ENCODE measurements at regions not wholly inside any gene's neighbourhood (a gene's known extent, or its start where the extent isn't known, plus 50 kb on each side); places are given as distances from the start of the nearest gene placed in this dataset.

- no TSS peak for BruUV-seq (replicated peaks)
- no peak for TF ChIP-seq POLR2AphosphoS5 (IDR thresholded peaks at IDR 0.05; ENCODE audit: low read depth, low read length)
- no peak for TF ChIP-seq SIN3A (IDR thresholded peaks at IDR 0.05; ENCODE audit: borderline replicate concordance, insufficient read depth, low read depth, low read length)
- H3K27ac ChIP-seq (ENCODE audit: low read length): no peak overlapping the region
- CTCF ChIA-PET: no interaction called here
- H3K4me3 ChIP-seq (ENCODE audit: low read depth in 2 of 2, low read length in 2 of 2): no peak overlapping the region
- H3K36me3 ChIP-seq (ENCODE audit: control insufficient read depth, insufficient read depth, low read length): no peaks in the 10 kb centered on the region
- intact Hi-C loops (cut with micrococcal nuclease; ENCODE audit: unreplicated experiment) (no loop called here), in situ Hi-C loops (cut with HindIII; ENCODE audit: low pct_unique_long_range_greater_than_20kb, low sequenced_read_pairs) (no loop called here)
- DNase-seq (ENCODE audit: low read depth, low spot score) (no peak), ATAC-seq (no peak)
- POLR2A ChIA-PET: no interaction called here
- H3K27me3 ChIP-seq (ENCODE audit: control insufficient read depth, insufficient read depth, low read length): no peaks in the 10 kb centered on the region
- peaks cover 5% of the 10 kb centered on the region for H3K4me1 ChIP-seq (ENCODE audit: control insufficient read depth, insufficient read depth, low read length)
- H3K9me3 ChIP-seq (ENCODE audit: control insufficient read depth, insufficient read depth, low read depth, low read length): no peaks in the 10 kb centered on the region
These were observed 99.2 kb upstream of the ASAP2 start for GRCh38 chr2:9107168-9108025.

GRCh38 chr2:9106338-9107167, 100.1 kb upstream of the ASAP2 start:
- DNase-seq (ENCODE audit: low read depth, low spot score) (no peak), ATAC-seq (no peak)
- TF ChIP-seq SIN3A (IDR thresholded peaks at IDR 0.05; ENCODE audit: borderline replicate concordance, insufficient read depth, low read depth, low read length) (no peak), TCF7L2 (IDR thresholded peaks at IDR 0.05; ENCODE audit: low read depth, low read length) (no peak), POLR2AphosphoS5 (IDR thresholded peaks at IDR 0.05; ENCODE audit: low read depth, low read length) (no peak)
- TF ChIP-seq, protein P1, sequence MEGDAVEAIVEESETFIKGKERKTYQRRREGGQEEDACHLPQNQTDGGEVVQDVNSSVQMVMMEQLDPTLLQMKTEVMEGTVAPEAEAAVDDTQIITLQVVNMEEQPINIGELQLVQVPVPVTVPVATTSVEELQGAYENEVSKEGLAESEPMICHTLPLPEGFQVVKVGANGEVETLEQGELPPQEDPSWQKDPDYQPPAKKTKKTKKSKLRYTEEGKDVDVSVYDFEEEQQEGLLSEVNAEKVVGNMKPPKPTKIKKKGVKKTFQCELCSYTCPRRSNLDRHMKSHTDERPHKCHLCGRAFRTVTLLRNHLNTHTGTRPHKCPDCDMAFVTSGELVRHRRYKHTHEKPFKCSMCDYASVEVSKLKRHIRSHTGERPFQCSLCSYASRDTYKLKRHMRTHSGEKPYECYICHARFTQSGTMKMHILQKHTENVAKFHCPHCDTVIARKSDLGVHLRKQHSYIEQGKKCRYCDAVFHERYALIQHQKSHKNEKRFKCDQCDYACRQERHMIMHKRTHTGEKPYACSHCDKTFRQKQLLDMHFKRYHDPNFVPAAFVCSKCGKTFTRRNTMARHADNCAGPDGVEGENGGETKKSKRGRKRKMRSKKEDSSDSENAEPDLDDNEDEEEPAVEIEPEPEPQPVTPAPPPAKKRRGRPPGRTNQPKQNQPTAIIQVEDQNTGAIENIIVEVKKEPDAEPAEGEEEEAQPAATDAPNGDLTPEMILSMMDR (IDR thresholded peaks at IDR 0.05): no peak
- TF ChIP-seq, protein P2, sequence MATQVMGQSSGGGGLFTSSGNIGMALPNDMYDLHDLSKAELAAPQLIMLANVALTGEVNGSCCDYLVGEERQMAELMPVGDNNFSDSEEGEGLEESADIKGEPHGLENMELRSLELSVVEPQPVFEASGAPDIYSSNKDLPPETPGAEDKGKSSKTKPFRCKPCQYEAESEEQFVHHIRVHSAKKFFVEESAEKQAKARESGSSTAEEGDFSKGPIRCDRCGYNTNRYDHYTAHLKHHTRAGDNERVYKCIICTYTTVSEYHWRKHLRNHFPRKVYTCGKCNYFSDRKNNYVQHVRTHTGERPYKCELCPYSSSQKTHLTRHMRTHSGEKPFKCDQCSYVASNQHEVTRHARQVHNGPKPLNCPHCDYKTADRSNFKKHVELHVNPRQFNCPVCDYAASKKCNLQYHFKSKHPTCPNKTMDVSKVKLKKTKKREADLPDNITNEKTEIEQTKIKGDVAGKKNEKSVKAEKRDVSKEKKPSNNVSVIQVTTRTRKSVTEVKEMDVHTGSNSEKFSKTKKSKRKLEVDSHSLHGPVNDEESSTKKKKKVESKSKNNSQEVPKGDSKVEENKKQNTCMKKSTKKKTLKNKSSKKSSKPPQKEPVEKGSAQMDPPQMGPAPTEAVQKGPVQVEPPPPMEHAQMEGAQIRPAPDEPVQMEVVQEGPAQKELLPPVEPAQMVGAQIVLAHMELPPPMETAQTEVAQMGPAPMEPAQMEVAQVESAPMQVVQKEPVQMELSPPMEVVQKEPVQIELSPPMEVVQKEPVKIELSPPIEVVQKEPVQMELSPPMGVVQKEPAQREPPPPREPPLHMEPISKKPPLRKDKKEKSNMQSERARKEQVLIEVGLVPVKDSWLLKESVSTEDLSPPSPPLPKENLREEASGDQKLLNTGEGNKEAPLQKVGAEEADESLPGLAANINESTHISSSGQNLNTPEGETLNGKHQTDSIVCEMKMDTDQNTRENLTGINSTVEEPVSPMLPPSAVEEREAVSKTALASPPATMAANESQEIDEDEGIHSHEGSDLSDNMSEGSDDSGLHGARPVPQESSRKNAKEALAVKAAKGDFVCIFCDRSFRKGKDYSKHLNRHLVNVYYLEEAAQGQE (IDR thresholded peaks at IDR 0.05; ENCODE audit: insufficient read depth in 1 of 2, low read depth in 2 of 2, low read length in 1 of 2): no peak
- no peaks in the 10 kb centered on the region; the same call in 1 of the 2 replicates for H3K4me1 ChIP-seq (ENCODE audit: control insufficient read depth, insufficient read depth, low read length)
- no peak overlapping the region for H3K27ac ChIP-seq (ENCODE audit: low read length)
- in situ Hi-C loops (cut with HindIII; ENCODE audit: low pct_unique_long_range_greater_than_20kb, low sequenced_read_pairs): no loop called here
- intact Hi-C loops (cut with micrococcal nuclease; ENCODE audit: unreplicated experiment): no loop called here
- H3K9me3 ChIP-seq (ENCODE audit: control insufficient read depth, insufficient read depth, low read depth, low read length): no peaks in the 10 kb centered on the region
- H3K36me3 ChIP-seq (ENCODE audit: control insufficient read depth, insufficient read depth, low read length): no peaks in the 10 kb centered on the region
- ChIA-PET CTCF (no interaction called here), POLR2A (no interaction called here)
- no TSS peak for BruUV-seq (replicated peaks)
- no peaks in the 10 kb centered on the region for H3K27me3 ChIP-seq (ENCODE audit: control insufficient read depth, insufficient read depth, low read length)
- H3K4me3 ChIP-seq (ENCODE audit: low read depth in 2 of 2, low read length in 2 of 2): no peak overlapping the region
